Urinary bladder (tissue), 3 donors: ENCODE measurements at regions not wholly inside any gene's neighbourhood (a gene's known extent, or its start where the extent isn't known, plus 50 kb on each side); places are given as distances from the start of the nearest gene placed in this dataset.

Experiments used
- DNase-seq: peaks from one replicate; pipeline ENCODE4 v3.0.0-alpha.2; 2015; ENCODE audit errors: extremely low spot score
- H3K27ac ChIP-seq: one replicate; pipeline ENCODE4 v1.5.1; 2013; ENCODE audit warnings: low read depth, mild to moderate bottlenecking, moderate library complexity
- H3K36me3 ChIP-seq: one replicate; pipeline ENCODE4 v1.6.1; 2013; ENCODE audit warnings: mild to moderate bottlenecking, moderate library complexity; ENCODE audit not compliant: insufficient read depth
- H3K4me1 ChIP-seq: one replicate; pipeline ENCODE4 v1.6.1; 2013; ENCODE audit warnings: mild to moderate bottlenecking, moderate library complexity; ENCODE audit not compliant: insufficient read depth
- H3K4me3 ChIP-seq: one replicate; pipeline ENCODE4 v1.5.1; 2013; ENCODE audit warnings: low read depth, low read length
- WGBS: extraction: QIAGEN DNeasy Blood & Tissue Kit; methylation state at CpG from one replicate; pipeline ENCODE4 v1.1.7; 2013; 5-methylcytosine and 5-hydroxymethylcytosine counted together
- donor health status: healthy with polysubstance abuse.
- donor health status: healthy.

DNA sequence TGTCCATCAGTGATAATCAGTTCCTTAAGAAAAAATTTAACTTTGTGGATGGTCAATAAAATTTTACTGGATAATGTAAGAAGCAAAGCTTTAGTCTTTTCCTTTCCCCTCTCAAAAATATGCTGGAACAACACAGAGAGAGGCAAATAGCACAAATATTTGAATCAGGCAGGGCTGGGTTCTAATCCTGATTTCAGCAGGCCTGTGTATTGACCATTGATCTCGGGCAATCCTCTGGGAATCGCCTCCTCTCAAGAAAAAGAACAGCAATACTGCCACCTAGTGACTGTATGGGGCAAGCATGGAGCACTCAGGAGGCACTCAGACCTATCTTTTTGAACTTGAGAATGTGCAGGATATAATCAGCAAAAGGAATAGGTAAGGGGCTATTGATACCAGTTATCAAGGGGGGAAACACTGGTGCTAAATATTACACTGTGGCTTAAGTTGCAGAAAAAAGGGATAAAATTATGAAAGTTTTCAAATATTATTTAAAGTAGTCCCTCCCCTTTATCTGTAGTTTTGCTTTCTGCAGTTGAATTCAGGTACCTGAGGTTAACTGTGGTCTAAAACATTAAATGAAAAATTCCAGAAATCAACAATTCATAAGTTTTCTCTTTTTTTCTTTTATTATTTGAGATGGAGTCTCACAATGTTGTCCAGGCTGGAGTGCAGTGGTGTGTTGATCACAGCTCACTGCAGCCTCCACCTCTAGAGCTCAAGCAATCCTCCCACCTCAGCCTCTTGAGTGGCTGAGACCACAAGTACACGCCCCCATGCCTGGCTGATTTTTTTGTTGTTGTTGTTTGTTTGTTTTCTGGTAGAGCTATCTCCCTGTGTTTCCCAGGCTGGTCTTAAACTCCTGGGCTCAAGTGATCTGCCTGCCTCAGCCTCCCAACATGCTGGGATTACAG, 91.8 kb upstream of the NHSL1 start:
- 18% methylated on average over 3 of the region's 3 CpGs for WGBS
- H3K27ac ChIP-seq, result no peak overlapping the region
- no peak for DNase-seq
- H3K4me3 ChIP-seq, result no peak overlapping the region
- H3K36me3 ChIP-seq, result no peaks in the 10 kb centered on the region
- no peaks in the 10 kb centered on the region for H3K4me1 ChIP-seq

DNA sequence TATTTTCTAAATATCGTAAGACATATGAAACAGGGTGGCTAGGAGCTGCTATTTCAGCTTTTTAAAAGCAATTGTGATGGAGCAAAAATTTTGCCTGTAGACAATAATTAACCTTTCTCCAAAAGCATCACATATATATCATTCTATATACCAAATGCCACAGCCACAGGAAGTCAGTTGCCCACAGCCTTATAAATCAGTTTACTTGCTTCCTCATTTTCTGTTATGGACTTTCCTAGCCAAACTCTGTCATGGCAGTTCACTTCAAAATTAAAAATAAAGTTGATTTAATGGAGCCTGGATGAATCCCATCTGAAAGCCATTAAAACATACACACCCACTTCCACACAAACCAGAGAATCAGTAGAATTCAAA, 93.4 kb upstream of the NHSL1 start:
- WGBS, result 90% methylated on average over 1 of the region's 1 CpG
- DNase-seq, result no peak
- no peak overlapping the region for H3K27ac ChIP-seq
- H3K4me1 ChIP-seq, result no peaks in the 10 kb centered on the region
- H3K4me3 ChIP-seq, result no peak overlapping the region
- no peaks in the 10 kb centered on the region for H3K36me3 ChIP-seq

DNA sequence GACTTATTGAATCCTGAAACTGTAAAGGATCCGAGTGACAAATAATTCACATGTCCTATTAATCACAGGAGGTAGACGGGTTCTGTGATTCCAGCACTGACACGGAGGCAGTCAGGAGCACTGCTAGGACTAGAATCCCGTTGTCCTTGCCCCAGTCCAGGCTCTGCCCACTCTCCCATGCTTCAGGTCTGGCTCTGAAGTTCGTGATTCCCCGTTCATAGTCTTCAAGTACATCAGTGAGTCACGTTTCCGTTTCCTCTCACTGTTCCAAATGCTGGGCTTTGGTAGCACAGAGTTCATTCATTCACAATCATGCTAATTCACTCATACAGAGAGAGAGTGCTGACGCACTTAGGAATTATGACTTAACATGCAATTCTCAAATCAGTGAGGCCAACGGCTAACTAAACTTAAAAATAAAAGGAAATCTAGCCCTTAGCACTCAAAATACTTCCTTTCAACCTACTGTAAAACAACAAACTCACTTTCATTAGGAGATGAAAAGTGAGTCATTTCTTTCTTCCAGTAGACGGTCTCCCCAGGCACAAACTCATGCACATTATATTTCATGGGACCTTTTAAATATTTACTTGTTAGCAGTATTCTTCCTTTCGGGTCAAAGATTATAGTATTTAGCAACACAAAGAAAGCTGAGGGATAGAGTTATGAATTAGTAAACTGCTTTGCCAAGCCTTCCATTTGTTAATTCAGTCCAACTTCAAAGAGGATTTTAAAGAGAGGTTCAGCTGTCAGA, 94.0 kb upstream of the NHSL1 start:
- Histone ChIP-seq H3K27ac (no peak overlapping the region), H3K36me3 (no peaks in the 10 kb centered on the region), H3K4me1 (no peaks in the 10 kb centered on the region), H3K4me3 (no peak overlapping the region)
- WGBS, result 17% methylated on average over 12 of the region's 12 CpGs
- peak; percentile 32 for DNase-seq

DNA sequence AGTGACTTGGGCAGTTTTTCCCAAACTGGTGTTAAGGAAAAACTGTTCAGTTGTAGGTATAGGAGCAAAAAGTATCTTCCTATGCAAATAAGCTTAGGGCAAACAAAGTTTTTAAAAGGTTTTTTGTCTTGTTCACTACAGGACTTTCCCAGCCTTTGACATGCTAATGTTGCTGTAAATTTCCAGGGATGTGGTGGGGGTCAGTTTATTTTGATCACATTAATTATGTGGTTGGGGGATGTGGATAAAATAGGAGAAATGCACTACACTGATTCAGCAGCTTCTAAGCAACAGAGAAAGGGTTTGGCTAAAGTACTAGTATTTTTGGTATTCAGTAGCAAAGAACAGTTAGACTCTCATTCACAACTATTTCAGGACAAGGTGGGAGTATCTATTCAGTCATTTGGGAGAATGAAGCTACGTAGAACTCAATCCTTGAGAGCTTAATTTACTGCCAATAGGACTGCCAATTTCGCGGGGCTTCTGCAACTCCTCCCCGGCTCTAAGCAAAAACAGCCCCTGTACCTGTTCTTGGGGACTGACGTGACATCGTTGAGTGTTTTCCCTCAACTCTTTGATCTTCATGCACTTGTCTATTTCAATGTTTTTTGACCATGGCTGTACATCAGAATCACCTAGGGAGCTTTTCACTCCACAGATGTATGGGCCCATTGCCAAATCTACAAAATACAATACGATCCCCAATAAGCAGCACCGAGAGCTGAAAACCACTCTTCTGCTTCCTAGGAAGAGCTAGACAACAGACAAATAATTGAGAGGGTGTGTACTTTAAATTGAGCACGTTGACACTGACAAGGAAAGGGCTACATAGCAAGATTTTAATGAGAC, 94.8 kb upstream of the NHSL1 start:
- no peak for DNase-seq
- no peak overlapping the region for H3K27ac ChIP-seq
- WGBS, result 78% methylated on average over 9 of the region's 9 CpGs

DNA sequence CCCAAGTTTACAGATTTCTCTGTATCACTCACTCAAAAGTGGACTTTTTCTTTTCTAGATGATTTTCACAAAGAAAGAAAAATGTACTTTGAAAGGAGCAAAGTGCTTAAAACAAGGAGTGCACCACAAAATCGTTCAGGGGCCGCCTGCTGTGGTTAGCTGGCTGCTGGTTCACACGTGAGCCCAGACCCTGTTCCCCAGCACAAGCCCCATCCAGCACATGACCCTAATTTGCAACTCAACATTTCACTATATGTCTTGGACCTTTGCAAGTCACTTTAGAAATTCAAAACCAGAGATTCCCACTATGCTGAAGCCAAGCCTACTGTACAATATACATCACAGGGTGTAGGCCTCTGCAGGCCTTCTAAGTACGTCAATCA, 95.5 kb upstream of the NHSL1 start:
- DNase-seq, result no peak
- Histone ChIP-seq H3K4me3 (no peak overlapping the region), H3K36me3 (no peaks in the 10 kb centered on the region), H3K4me1 (no peaks in the 10 kb centered on the region), H3K27ac (no peak overlapping the region)
- WGBS, result 92% methylated on average over 4 of the region's 4 CpGs

More for the DNA sequence above, 94.8 kb upstream of the NHSL1 start:
- H3K4me1 ChIP-seq, result no peaks in the 10 kb centered on the region
- no peaks in the 10 kb centered on the region for H3K36me3 ChIP-seq
- no peak overlapping the region for H3K4me3 ChIP-seq

DNA sequence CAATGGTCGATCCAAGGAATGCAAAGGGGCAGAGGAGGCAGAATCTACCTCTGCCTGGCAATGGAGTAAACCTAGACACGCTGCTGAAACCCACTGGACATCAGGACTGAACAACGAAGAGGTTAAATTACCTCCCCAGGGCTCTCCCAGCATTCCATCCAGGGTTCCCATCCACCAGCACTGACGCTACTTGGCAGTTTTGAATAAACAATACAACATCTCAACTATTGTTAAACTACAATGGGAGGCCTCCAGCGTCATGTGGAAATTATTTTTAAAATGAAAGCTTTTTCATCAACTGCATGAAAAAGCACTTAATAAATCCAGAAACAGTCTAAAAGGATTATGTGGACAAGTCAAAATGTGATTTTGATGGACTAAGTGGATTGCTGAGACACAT, 96.8 kb upstream of the NHSL1 start:
- Histone ChIP-seq H3K36me3 (no peaks in the 10 kb centered on the region), H3K27ac (no peak overlapping the region), H3K4me1 (no peaks in the 10 kb centered on the region), H3K4me3 (no peak overlapping the region)
- no peak for DNase-seq
- WGBS, result 56% methylated on average over 5 of the region's 5 CpGs

DNA sequence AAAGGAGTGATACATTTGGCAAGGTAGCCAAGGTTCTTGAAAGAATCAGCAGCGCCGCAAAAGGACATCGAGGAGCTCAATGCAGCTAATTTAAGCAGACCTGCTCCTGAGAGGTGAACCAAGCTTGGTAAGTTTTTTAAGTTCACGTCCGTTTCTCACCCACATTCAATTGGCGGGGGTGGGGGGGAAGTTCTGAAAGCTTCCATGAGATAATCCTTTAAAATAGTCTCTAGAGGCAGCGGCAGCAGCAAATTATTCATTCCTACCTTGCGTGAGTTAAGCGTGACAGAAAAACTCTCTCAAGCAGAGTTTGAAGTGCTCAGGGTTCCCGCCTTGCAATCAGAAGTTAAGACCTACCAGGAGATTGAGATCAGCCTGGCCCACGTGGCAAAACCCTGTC, 97.3 kb upstream of the NHSL1 start:
- WGBS, result 58% methylated on average over 11 of the region's 11 CpGs
- no peak for DNase-seq
- H3K4me3 ChIP-seq, result no peak overlapping the region
- no peak overlapping the region for H3K27ac ChIP-seq
- H3K36me3 ChIP-seq, result no peaks in the 10 kb centered on the region
- no peaks in the 10 kb centered on the region for H3K4me1 ChIP-seq

DNA sequence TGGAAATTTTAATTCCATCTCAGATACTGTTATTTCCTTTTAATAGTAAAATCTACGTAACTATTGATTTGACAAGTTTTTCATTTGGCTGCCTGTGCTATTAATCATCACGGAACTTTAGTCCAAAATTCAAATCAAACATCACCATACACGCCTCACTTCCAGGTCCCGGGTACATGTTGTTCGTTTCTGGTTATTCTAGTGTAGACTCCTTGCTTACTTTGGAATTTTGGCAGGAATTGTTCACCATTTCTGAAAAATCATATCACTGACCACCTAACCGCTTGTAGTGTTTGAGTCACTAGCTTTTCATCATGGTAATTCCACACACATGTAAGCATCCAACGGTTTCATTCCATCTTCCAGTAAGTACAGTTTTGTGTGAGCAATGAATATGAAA, 98.0 kb upstream of the NHSL1 start:
- DNase-seq, result no peak
- H3K27ac ChIP-seq, result no peak overlapping the region
- H3K4me1 ChIP-seq, result no peaks in the 10 kb centered on the region
- WGBS, result 91% methylated on average over 7 of the region's 7 CpGs
- no peaks in the 10 kb centered on the region for H3K36me3 ChIP-seq
- H3K4me3 ChIP-seq, result no peak overlapping the region

DNA sequence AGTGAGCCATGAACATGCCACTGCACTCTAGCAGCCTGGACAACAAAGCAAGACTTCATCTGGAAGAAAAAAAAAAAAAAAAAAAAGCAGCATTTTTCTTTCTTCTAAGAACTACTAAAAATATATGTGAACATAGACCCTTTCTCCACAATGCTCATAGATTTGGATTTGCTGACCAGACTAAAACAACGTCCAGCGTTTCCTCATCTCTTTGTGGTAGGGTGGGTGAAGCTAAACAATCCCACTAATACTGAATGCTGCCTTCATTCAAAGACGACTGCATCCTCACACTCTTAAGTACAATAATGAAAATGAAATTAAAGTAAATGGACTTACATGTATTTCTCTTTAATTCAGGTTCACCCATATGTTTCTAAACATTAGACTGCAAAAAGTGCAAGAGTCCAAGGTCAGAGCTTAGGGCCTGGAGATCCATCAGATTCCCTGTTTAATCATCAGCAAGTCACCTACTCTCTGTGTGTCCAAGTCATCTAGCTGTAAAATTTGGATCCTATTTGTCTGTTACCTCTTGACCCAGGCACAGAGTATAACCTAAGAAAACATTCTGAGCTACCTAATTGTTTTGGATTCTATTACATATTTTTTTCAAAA, 99.4 kb upstream of the NHSL1 start:
- H3K4me3 ChIP-seq, result no peak overlapping the region
- 86% methylated on average over 3 of the region's 3 CpGs for WGBS

DNA sequence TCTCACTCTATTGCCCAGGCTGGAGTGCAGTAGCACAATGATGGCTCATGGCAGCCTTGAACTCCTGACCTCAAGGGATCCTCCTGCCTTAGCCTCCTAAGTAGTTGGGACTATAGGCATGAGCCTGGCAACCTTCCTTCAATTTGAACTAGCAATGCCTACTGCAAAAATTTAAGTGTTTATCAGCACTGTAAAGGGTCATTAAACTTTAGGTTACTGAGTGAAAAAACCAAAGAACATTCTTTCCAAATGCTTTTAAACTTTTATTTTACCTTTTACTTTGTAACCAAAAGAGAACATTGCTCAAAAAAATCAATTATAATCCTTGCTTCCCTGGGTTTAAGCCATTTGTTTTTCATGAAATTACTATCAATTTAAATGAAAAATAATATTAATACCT, 101.0 kb upstream of the NHSL1 start:
- no peaks in the 10 kb centered on the region for H3K4me1 ChIP-seq
- no peak overlapping the region for H3K27ac ChIP-seq
- no peak for DNase-seq
- no peak overlapping the region for H3K4me3 ChIP-seq
- no peaks in the 10 kb centered on the region for H3K36me3 ChIP-seq

More for the DNA sequence above, 99.4 kb upstream of the NHSL1 start:
- Histone ChIP-seq H3K4me1 (no peaks in the 10 kb centered on the region), H3K27ac (no peak overlapping the region), H3K36me3 (no peaks in the 10 kb centered on the region)
- DNase-seq, result no peak

DNA sequence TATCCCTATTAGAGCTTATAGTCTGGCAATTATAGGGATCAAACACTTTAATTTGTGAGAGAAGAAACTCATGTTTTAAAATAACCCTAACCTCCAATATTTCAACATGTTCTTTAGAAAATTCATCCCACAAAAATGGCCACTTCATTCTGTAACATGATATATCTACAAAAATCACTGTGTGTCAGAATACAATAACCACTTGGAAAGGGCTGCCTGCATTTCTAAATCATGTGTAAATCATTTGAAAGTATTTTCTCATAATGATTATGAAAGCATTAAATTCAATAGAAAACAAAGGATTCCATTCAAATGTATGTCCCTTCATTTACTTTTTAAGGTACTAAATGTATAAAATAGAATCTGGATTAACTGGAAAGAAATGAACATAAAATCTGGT, 101.4 kb upstream of the NHSL1 start:
- H3K4me3 ChIP-seq, result no peak overlapping the region
- H3K36me3 ChIP-seq, result no peaks in the 10 kb centered on the region
- DNase-seq, result no peak
- H3K4me1 ChIP-seq, result no peaks in the 10 kb centered on the region
- no peak overlapping the region for H3K27ac ChIP-seq

DNA sequence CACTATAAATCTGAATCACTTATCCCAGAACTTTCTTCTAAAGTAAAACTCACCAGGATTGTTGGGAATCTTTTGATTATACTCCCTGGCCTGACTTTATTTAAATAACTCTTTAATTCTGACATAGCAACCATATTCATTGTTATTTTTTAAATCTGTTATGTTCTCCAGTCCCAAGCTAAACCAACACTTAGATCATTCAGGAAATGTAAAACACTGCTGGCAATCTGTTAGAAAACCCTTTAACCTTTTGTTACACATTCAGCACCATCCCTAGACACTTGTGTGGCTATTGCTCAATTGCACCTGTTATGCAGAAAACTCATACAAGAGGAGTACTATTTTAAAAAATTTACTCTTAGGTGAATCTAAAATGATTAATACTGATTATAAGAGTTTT, 101.8 kb upstream of the NHSL1 start:
- no peak for DNase-seq
- Histone ChIP-seq H3K36me3 (no peaks in the 10 kb centered on the region), H3K4me3 (no peak overlapping the region), H3K4me1 (no peaks in the 10 kb centered on the region), H3K27ac (no peak overlapping the region)

DNA sequence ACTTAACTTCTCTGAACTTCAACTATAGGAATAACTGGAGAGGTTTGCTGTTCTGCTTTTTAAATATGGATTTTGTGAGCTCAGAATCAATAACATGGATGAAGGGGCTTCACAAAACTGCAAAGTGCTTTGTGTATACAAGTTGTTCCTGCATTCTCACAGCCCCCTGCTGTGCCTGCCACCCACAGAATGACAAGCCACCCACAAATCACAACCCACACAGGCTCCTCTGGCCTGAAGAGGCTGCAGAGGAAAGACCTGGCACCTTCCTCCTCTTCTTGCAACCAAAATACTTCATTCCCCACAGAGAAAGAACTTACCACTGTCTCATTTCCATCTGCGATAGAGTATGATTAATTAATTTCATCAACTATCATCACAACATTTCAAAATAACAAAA, 106.7 kb upstream of the NHSL1 start:
- no peak for DNase-seq
- Histone ChIP-seq H3K36me3 (no peaks in the 10 kb centered on the region), H3K4me1 (no peaks in the 10 kb centered on the region), H3K4me3 (no peak overlapping the region), H3K27ac (no peak overlapping the region)
- WGBS, result 99% methylated on average over 1 of the region's 1 CpG
